SHP77 (cell line): ENCODE measurements at regions not wholly inside any gene's neighbourhood (a gene's known extent, or its start where the extent isn't known, plus 50 kb on each side); places are given as distances from the start of the nearest gene placed in this dataset.

Source experiments
- DNase-seq, 2 experiments: peaks; one replicate each; lab custom pipeline; 2025; lab: John Stamatoyannopoulos, UW

DNA sequence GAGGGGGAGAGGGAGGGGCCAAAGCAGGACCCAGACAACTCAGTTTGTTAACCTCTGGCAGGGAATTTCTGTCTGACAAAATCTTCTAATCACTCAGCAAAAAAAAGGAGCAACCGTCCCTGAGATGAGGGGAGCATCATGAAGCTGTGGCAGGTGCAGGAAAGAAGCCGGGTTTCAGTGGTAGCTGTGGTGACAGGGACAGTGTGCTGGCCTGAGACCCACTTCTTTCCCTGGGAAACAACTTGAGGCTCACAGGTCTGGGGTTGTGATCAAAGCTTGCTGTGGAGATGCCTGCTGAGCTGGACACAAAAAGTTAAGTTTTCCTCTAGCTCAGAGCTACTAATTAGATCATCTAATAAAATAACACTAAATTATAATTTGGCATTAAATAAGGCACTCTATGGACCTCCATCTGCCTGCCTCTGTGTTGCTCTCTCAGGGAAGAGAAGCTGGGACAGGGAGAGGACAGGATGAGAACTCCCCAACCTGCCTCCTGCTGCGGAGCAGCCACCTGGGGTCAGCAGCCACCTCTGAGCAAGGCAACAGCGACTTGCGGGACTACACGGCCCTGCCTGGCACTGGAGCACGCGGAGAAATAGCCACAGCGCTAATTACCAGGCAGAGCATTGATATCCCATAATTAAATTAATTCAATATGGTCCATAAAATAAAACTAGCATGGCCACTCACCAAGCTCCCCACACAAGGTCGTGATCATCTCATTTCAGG, 104.6 kb upstream of the TEX51 start:
- no peak for DNase-seq

DNA sequence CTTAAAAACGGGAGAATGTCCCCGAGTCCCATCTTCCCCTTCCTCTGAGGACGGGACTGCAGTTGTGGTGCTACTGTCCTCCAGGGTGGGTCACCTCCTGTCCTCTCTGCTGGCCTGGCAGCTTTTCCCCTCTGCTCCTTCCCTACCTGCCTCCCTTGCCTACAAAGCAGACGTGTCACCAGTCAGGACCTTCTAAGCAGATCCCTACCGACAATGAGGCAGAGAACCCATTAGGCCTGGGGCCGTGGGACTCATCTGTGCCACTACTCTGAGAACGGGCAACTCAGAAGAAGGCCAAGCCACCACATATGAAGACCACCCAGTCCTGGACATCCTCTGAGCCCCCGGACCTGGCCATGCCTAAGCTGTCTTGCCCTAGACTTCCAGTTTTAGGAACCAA, 103.0 kb upstream of the TEX51 start:
- no peak for DNase-seq

DNA sequence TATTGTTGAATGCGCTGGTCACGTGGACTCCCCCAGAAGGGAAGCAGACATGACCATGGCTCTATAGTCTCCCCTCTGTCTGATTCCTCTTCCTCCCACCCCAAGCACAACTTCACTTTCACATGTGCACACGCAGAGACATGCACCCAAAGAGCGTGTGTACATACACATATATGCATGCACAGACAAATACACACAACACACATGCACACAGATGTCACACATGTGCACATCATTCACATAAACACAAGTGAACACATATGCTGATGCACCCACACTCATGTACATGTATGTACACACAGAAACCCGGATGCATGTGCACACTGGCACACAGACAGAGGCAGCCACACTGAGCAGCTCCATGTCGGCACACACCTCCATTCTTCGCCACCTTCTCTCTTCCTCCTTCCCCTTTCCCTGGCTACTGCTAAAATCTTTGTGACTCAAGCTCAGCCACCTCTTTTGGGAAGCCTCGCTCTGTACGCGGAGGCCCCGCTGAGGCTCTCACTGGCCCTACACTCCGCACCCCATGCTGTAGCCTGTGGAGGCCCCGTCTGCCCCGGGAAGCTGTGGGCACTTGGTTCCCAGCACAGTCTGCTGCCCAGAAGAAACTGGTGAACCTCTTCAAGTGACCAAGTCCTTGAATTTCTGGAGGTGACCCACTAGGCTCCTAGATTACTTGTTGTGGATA, 101.6 kb upstream of the TEX51 start:
- no peak for DNase-seq

DNA sequence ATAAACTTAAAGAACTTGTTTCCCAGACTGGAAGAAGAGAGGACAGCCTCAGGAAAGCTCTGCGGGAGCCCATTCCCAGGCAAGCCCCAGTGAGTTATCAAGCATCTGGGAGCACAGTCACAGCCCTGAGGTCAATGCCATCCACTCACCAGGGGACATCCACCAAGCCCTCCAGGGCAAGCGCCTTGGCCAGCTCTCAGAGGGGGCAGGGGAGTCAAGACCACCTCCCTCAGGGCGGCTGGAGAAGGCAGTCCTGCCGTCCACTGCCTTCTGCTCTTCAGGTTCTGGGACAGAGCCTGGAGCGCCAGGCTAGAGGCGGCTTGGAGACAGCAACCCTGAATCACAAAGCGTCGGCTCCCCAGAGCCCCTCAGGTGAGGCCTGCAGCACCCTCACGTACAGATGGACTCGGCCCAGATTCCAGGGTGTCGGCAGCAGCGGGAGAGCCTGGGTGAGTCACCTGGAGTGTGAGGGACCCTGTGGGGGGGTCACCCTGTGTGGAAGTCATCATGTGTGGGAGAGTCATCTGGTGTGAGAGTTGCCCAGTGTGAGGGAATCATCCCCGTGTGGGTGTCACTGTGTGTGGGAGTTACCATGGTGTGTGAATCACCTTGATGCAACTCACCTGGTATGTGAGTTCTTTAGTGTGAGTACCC, 100.9 kb upstream of the TEX51 start:
- no peak for DNase-seq

DNA sequence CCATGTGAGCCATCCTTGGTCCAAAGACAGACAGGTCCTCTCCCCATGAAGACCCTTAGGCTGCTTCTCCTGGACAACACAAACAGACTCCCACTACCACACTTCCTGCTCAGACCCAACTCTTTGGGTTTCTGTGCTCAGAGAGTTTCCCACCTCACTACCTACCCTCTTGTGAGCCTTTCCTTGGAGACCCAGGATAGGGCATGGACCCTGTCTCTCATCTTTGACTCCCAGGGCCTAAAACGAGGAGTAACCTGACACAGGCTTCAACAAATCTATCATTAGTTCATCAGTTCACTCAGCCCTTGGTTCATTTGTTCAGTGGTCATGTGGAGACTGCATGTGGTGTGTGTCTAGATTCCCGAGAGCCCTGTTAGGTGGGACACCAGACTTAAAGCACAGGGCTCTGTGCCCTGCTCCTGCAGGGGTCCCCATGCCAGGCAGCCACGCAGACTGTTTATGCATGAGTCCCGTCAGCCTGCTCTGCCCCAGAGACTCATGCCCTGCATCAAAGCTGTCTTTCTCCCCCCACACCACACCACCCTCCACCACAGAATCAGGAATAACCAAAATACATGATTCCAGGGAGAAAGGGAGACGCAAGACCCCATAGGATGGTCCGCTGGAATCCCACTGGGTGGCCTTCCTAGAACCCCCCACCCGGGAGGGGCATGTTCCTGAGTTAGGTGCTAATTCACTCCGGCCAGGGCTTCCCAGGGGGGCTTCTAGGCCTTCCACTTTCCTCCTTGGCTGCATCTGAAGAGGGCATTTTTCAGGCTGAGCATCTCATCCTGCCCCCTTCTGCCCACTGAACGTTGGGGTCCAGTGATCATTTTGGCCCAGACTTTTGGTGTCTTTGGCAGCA, 100.2 kb upstream of the TEX51 start:
- no peak for DNase-seq

DNA sequence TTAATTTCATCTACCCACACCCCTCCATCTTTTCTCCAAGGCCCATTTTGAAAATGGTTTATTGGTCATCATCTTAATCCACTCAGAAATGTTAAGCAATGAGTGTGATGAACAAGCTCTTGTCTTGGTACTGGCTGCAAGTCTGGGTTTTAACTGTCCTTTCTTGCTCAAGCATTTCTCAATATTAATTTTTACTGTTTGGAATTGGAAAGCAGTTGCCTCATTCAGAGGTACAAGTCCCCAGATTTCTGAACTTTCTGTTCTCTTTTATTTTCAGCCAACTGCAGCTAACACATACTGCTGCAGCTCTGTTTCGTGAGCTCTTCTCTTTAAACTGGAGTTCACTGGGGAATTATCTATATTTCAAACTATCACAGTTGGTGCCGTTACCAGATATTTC, 99.4 kb upstream of the TEX51 start:
- DNase-seq = no peak

- DNase-seq = no peak
These were observed 97.2 kb upstream of the TEX51 start for GRCh38 chr2:126801473-126801872.

GRCh38 chr2:126802316-126802715, 96.4 kb upstream of the TEX51 start:
- no peak for DNase-seq

DNA sequence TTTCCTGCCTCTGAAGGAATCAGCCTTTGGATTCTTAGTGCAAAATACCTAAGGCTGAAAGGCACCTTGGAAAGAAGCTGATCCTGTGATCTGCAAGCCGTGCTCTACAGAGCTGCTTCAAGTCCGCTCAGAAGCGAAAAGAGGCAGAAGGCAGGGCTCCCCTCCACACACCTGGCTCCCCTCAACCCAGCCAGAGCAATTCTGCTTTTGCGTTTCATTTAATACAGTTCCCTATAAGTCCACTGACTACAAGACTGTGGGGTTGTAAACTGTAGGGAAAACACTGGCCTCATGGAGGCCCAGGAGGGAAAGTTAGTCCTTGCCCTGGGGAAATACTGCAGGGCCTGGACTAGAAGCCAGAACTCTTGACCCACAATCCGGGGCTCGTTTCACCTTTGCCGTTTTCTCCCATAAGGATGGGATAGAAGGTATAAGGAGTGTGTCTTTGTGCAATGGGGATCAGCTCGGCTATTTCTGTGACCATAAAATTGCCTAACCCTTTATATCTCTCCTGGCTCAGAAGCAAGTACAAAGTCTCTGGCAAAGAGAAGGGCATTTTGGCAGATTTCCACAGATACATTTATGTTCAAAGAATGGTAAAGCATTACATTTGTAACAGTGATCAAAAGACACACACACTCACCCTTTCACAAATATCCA, 95.8 kb upstream of the TEX51 start:
- no peak for DNase-seq

DNA sequence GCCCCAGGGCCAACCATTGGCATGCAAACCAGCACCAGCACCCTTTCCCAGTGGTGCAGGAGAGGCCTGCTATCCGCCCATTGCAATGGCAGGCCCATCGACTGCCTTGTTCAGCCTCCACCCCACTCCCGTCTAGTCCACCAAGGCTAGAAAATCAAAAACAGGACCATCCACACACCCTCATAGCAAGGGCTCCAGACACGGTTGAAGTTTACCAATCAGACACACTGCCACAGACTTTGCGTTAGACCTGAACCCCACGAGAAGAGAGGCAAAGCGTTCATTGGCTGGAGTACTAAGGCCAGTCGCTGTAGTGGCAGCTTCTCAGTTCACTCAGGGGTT, 95.3 kb upstream of the TEX51 start:
- no peak for DNase-seq

DNA sequence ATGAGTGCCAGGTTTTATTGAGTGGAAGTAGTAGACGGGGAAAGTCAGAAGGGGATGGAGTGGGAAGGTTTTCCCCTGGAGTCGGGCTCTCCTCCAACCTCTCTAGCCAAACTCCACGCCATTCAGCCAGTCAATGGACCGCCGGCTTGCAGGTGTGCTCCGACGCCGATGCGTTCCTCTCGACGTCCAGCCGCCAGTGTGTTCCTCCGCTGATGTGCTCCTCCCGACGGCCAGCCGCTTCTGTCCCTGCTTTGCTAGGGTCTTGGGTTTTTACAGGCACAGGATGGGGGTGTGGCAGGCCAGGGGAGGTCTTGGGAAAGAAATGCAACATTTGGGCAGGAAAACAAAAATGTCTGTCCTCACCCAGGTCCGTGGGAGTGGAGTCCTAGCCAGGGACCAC, 94.3 kb upstream of the TEX51 start:
- no peak for DNase-seq

- no peak for DNase-seq
These were observed 89.8 kb upstream of the TEX51 start for GRCh38 chr2:126808929-126809328.

GRCh38 chr2:126809340-126809739, 89.3 kb upstream of the TEX51 start:
- DNase-seq = no peak

DNA sequence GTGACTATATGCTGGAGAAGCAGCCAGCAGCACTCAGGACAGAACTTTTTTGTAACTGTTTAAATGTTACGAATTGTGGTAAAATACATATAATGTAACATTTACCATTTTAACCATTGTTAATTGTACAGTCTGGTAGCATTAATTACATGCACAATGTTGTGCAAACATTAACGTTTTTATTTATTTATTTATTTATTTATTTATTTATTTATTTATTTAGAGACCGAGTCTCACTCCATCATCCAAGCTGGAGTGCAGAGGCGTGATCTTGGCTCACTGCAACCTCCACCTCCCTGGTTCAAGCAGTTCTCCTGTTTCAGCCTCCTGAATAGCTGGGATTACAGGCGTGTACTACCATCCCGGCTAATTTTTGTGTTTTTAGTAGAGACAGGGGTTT, 88.7 kb upstream of the TEX51 start:
- DNase-seq = no peak

DNA sequence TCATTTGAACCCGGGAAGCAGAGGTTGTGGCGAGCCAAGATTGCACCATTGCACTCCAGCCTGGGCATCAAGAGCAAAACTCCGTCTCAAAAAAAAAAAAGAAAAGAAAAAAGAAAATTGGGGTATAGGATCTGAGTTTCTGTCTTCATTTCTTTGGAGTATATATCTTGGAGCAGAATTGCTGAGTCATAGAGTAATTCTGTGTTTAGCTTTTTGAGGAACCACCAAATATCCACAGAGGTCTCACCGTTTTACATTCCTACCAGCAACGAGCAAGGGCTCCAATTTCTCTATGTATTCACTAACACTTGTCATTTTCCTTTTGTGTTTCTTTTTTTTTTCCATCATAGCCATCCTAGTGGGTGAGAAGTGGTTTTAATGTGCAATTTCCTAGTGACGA, 87.6 kb upstream of the TEX51 start:
- DNase-seq = no peak

GRCh38 chr2:126817172-126817571, 81.5 kb upstream of the TEX51 start:
- DNase-seq = no peak

DNA sequence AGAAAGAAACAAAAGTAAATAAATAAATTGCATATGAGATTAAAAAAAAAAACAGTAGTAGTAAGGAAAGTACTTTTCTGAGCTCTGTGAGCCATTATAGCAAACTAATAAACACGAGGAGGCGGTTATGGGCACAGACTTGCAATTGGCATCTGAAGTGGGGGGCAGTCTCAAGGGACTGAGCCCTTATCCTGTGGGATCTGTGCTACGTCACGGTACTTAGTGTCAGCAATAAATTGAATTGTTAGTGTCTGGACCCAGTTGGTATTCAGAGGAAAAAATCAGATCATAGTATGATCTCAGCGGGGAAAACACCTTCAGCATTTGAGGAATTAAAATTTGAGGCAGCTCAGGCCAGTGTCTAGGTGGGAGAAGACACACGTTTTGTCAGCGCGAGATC, 76.6 kb upstream of the TEX51 start:
- no peak for DNase-seq

GRCh38 chr2:126822921-126823320, 75.8 kb upstream of the TEX51 start:
- no peak for DNase-seq

DNA sequence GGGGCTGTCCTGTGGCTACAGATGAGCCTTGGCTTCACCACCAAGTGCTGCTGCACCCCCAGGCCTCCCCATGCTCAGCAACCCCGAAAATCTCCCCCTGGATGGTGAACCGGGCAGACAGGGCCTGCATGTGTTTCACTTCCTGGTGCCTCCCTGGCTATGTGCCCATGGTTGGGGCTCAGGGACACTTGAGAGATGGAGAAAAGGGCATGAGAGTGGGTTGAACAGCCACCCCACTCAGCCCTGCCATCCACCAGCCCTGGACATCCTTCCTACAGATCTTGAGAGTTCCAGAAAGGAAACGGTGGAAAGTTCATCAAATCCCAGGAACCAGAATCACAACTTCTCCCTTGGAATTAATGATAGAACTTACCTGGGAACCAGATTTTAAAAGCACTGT, 74.7 kb upstream of the TEX51 start:
- no peak for DNase-seq

GRCh38 chr2:126824663-126825062, 74.0 kb upstream of the TEX51 start:
- no peak for DNase-seq

- no peak for DNase-seq
These were observed 73.4 kb upstream of the TEX51 start for GRCh38 chr2:126825316-126825715.

DNA sequence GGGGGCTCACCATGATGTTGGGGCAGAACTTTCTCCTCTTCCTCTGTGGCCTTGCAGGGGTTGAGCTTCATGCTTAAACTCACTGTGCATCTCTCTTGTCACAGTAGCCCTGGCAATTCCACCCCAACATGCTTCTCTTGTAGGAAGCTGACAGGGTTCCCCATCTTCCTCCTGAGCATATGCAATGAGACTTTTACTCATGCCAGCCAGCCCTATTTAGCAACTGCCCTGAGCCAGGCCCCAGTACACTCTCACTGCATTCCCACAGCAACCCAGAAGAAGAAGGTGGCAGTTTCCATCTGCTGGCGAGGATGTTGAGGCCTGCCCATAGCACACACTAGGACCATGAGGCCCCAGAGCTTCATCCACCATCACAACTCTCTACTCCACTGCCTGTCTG, 72.2 kb upstream of the TEX51 start:
- no peak for DNase-seq
